SK-N-MC (cell line): ENCODE measurements at regions not wholly inside any gene's neighbourhood (a gene's known extent, or its start where the extent isn't known, plus 50 kb on each side); places are given as distances from the start of the nearest gene placed in this dataset.

Experiments
- EZH2 ChIP-seq: fragments of 200-600 bp; sonication (generic); IDR thresholded peaks from one replicate; pipeline ENCODE4 v1.6.1; 2017; ENCODE audit warnings: antibody characterized with exemption
- POLR2AphosphoS5 ChIP-seq: IDR thresholded peaks from 2 replicates; pipeline ENCODE4 v1.6.1; 2012; ENCODE audit warnings: mild to moderate bottlenecking, low read depth, low read length, borderline replicate concordance

DNA sequence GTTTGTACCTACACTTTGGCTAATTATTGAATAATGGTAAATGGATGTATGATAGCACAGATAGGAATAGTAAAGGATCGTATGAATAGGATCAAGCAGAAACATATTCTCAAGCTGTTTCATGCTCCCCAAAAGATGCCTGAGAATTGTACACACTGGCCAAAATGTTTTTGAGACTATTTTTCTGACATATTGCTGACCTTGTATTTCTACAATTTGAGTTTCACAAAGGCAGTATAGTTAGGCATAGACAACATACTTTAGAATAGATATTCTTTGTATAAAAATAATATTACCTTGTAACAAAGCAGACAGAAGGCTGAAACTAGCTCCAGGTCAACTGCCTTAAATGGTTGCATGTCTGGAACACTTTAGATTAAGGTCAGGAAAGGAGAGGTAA lies 598.4 kb downstream of the COL12A1 start:
- TF ChIP-seq POLR2AphosphoS5 (no peak), EZH2 (no peak)
